MM.1S (cell line): ENCODE measurements at regions not wholly inside any gene's neighbourhood (a gene's known extent, or its start where the extent isn't known, plus 50 kb on each side); places are given as distances from the start of the nearest gene placed in this dataset.

Experiments used
- DNase-seq: peaks from one replicate; pipeline ENCODE4 v3.0.0-alpha.2; 2015
- H2AFZ ChIP-seq: fragments of 300-600 bp; sonication (generic); 2 replicates; pipeline ENCODE4 v1.6.0; 2016; ENCODE audit warnings: antibody characterized with exemption, low read length
- H3F3A ChIP-seq: fragments of 300-600 bp; sonication (generic); 2 replicates; pipeline ENCODE4 v1.6.1; 2016; ENCODE audit warnings: mild to moderate bottlenecking, antibody characterized with exemption, low read length, moderate library complexity, mixed read lengths; ENCODE audit not compliant: insufficient read depth
- H3K27ac ChIP-seq: fragments of 300-600 bp; sonication (generic); 2 replicates; pipeline ENCODE4 v1.5.1; 2016; ENCODE audit warnings: mild to moderate bottlenecking, low read length
- H3K27me3 ChIP-seq: fragments of 300-600 bp; sonication (generic); replicated peaks from 2 replicates; pipeline ENCODE4 v1.6.0; 2016; ENCODE audit warnings: low read length; ENCODE audit not compliant: insufficient read depth
- H3K36me3 ChIP-seq: fragments of 300-600 bp; sonication (generic); replicated peaks from 2 replicates; pipeline ENCODE4 v1.6.1; 2016; ENCODE audit warnings: mild to moderate bottlenecking, low read length, mixed read lengths; ENCODE audit not compliant: insufficient read depth
- H3K4me1 ChIP-seq: fragments of 300-600 bp; sonication (generic); 2 replicates; pipeline ENCODE4 v1.6.1; 2016; ENCODE audit warnings: low read length, mixed read lengths
- H3K4me2 ChIP-seq: fragments of 300-600 bp; sonication (generic); 2 replicates; pipeline ENCODE4 v1.6.0; 2016; ENCODE audit warnings: low read depth, low read length
- H3K4me3 ChIP-seq: fragments of 300-600 bp; sonication (generic); 2 replicates; pipeline ENCODE4 v1.5.1; 2016; ENCODE audit warnings: low read length, mixed read lengths
- H3K79me2 ChIP-seq: fragments of 300-600 bp; sonication (generic); 2 replicates; pipeline ENCODE4 v1.6.1; 2016; ENCODE audit warnings: mixed run types, low read length, mixed read lengths
- H3K9ac ChIP-seq: fragments of 300-600 bp; sonication (generic); 2 replicates; pipeline ENCODE4 v1.6.1; 2016; ENCODE audit warnings: low read length, mixed read lengths
- H3K9me2 ChIP-seq: fragments of 300-600 bp; sonication (generic); replicated peaks from 2 replicates; pipeline ENCODE4 v1.6.1; 2016; ENCODE audit warnings: mild to moderate bottlenecking, low read length, mixed read lengths; ENCODE audit not compliant: insufficient read depth
- H3K9me3 ChIP-seq: fragments of 300-600 bp; sonication (generic); replicated peaks from 2 replicates; pipeline ENCODE4 v1.6.1; 2016; ENCODE audit warnings: mild to moderate bottlenecking, low read length, mixed read lengths; ENCODE audit not compliant: insufficient read depth
- H4K20me1 ChIP-seq: fragments of 300-600 bp; sonication (generic); 2 replicates; pipeline ENCODE4 v1.6.1; 2016; ENCODE audit warnings: mild to moderate bottlenecking, low read length, moderate library complexity, mixed read lengths; ENCODE audit not compliant: insufficient read depth
- CTCF ChIP-seq: fragments of 300-600 bp; sonication (generic); IDR thresholded peaks from 2 replicates; pipeline ENCODE4 v1.5.1; 2016; ENCODE audit warnings: antibody characterized with exemption, low read length, mixed read lengths
- EZH2 ChIP-seq: fragments of 300-600 bp; sonication (generic); optimal IDR thresholded peaks from 2 replicates; pipeline ENCODE3; 2017; ENCODE audit warnings: low read depth, mild to moderate bottlenecking, antibody characterized with exemption, low read length, mixed read lengths
- EZH2phosphoT487 ChIP-seq: fragments of 300-600 bp; sonication (generic); IDR thresholded peaks from 2 replicates; pipeline ENCODE4 v1.6.1; 2018; ENCODE audit warnings: antibody characterized with exemption, low read length

- H4K20me1 ChIP-seq = no peaks in the 10 kb centered on the region
- no peaks in the 10 kb centered on the region for H3K27me3 ChIP-seq
- H3K36me3 ChIP-seq = no peaks in the 10 kb centered on the region
- no peaks in the 10 kb centered on the region for H3F3A ChIP-seq
- no peak overlapping the region for H2AFZ ChIP-seq
- DNase-seq = no peak
- no peak overlapping the region for H3K27ac ChIP-seq
- H3K79me2 ChIP-seq = no peaks in the 10 kb centered on the region
- H3K9me2 ChIP-seq = no peaks in the 10 kb centered on the region
- no peaks in the 10 kb centered on the region for H3K4me1 ChIP-seq
- no peak overlapping the region for H3K4me3 ChIP-seq
- no peak overlapping the region for H3K4me2 ChIP-seq
- H3K9me3 ChIP-seq = no peaks in the 10 kb centered on the region
- H3K9ac ChIP-seq = no peak overlapping the region
- TF ChIP-seq CTCF = no peak
- TF ChIP-seq EZH2phosphoT487 = no peak
- TF ChIP-seq EZH2 = no peak
Observed at GRCh38 chr6:6964675-6965074, 143.1 kb upstream of the RREB1 start.

DNA sequence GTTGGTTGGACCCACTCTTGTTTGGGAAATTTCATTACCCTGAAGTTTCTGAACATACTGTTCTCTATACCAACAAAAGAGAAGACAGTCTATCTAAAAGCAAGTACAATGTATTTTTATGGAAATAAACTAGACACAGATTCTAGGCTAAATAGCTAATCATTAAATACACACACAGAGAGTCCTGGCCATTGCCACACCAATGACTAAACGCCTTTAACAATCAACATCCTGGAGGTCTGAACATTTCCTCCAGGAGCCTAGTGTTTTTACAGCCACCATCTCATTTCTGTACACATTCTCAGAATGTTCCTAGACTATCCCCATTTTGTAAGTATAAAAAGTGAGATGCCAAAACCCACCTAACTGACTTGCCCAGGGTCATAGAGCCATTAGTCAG lies 141.6 kb upstream of the RREB1 start:
- no peaks in the 10 kb centered on the region for H3K9me3 ChIP-seq
- no peaks in the 10 kb centered on the region for H3K9me2 ChIP-seq
- no peak overlapping the region for H3K4me3 ChIP-seq
- no peak overlapping the region for H3K9ac ChIP-seq
- no peaks in the 10 kb centered on the region for H3K36me3 ChIP-seq
- no peaks in the 10 kb centered on the region for H3K79me2 ChIP-seq
- no peaks in the 10 kb centered on the region for H3K27me3 ChIP-seq
- no peak overlapping the region for H3K4me2 ChIP-seq
- H4K20me1 ChIP-seq = no peaks in the 10 kb centered on the region
- H3F3A ChIP-seq = no peaks in the 10 kb centered on the region
- no peaks in the 10 kb centered on the region for H3K4me1 ChIP-seq
- TF ChIP-seq EZH2phosphoT487 (no peak), CTCF (no peak), EZH2 (no peak)
- DNase-seq = no peak
- no peak overlapping the region for H3K27ac ChIP-seq
- H2AFZ ChIP-seq = no peak overlapping the region

GRCh38 chr6:6966569-6966968 lies 141.2 kb upstream of the RREB1 start:
- Histone ChIP-seq H3K9me2 (no peaks in the 10 kb centered on the region), H3K4me2 (no peak overlapping the region), H3K9ac (no peak overlapping the region), H3K27ac (no peak overlapping the region), H3K9me3 (no peaks in the 10 kb centered on the region), H3F3A (no peaks in the 10 kb centered on the region), H3K27me3 (no peaks in the 10 kb centered on the region), H4K20me1 (no peaks in the 10 kb centered on the region), H3K4me1 (no peaks in the 10 kb centered on the region), H3K4me3 (no peak overlapping the region), H3K79me2 (no peaks in the 10 kb centered on the region), H2AFZ (no peak overlapping the region), H3K36me3 (no peaks in the 10 kb centered on the region)
- TF ChIP-seq EZH2 (no peak), CTCF (no peak), EZH2phosphoT487 (no peak)
- DNase-seq = no peak
